ENCODE measurements at regions not wholly inside any gene's neighbourhood (a gene's known extent, or its start where the extent isn't known, plus 50 kb on each side); places are given as distances from the start of the nearest gene placed in this dataset.

- WGBS, 2 donors, result 46 to 55% methylated on average over 2 of the region's 2 CpGs
- no peak overlapping the region for H3K27ac ChIP-seq
Observed at GRCh38 chr5:8826508-8826907, 719.4 kb downstream of the SEMA5A start.

GRCh38 chr5:8827696-8828095, 718.2 kb downstream of the SEMA5A start:
- no peak overlapping the region for H3K4me3 ChIP-seq
- WGBS, 2 donors, result 51 to 61% methylated on average over 4 of the region's 4 CpGs
- intact Hi-C loops (cut with DNase I; ENCODE audit: low total_unique reads), result no loop called here
- H3K27ac ChIP-seq, result no peak overlapping the region
- DNase-seq, result no peak
- H3K9me3 ChIP-seq, result no peaks in the 10 kb centered on the region
- no peak for TF ChIP-seq CTCF (IDR thresholded peaks at IDR 0.05)
- TF ChIP-seq POLR2A (IDR thresholded peaks at IDR 0.05), result no peak
- no peaks in the 10 kb centered on the region for H3K4me1 ChIP-seq
- H3K36me3 ChIP-seq (ENCODE audit: low read depth, missing control alignments), result no peaks in the 10 kb centered on the region
- no peaks in the 10 kb centered on the region for H3K27me3 ChIP-seq

More at GRCh38 chr5:8826508-8826907, 719.4 kb downstream of the SEMA5A start:
- Histone ChIP-seq H3K36me3 (ENCODE audit: low read depth, missing control alignments) (no peaks in the 10 kb centered on the region), H3K4me3 (no peak overlapping the region), H3K4me1 (no peaks in the 10 kb centered on the region), H3K9me3 (no peaks in the 10 kb centered on the region), H3K27me3 (no peaks in the 10 kb centered on the region)
- TF ChIP-seq CTCF (IDR thresholded peaks at IDR 0.05), result no peak
- intact Hi-C loops (cut with DNase I; ENCODE audit: low total_unique reads), result no loop called here
- no peak for DNase-seq

GRCh38 chr5:8828596-8829322, 717.1 kb downstream of the SEMA5A start:
- intact Hi-C loops (cut with DNase I; ENCODE audit: low total_unique reads), result no loop called here
- TF ChIP-seq CTCF (IDR thresholded peaks at IDR 0.05), result no peak
- WGBS, 2 donors, result 97 to 100% methylated on average over 1 to 2 of the region's 2 CpGs
- Histone ChIP-seq H3K27ac (no peak overlapping the region), H3K4me3 (no peak overlapping the region), H3K9me3 (no peaks in the 10 kb centered on the region), H3K4me1 (no peaks in the 10 kb centered on the region), H3K36me3 (ENCODE audit: low read depth, missing control alignments) (no peaks in the 10 kb centered on the region), H3K27me3 (no peaks in the 10 kb centered on the region)
- no peak for DNase-seq

GRCh38 chr5:8829323-8830029, 716.4 kb downstream of the SEMA5A start:
- intact Hi-C loops (cut with DNase I; ENCODE audit: low total_unique reads), result no loop called here
- Histone ChIP-seq H3K36me3 (ENCODE audit: low read depth, missing control alignments) (no peaks in the 10 kb centered on the region), H3K4me1 (no peaks in the 10 kb centered on the region), H3K27ac (no peak overlapping the region), H3K4me3 (no peak overlapping the region), H3K9me3 (no peaks in the 10 kb centered on the region), H3K27me3 (no peaks in the 10 kb centered on the region)
- TF ChIP-seq CTCF (IDR thresholded peaks at IDR 0.05), result no peak
- TF ChIP-seq POLR2A (IDR thresholded peaks at IDR 0.05), result no peak
- no peak for DNase-seq

- Histone ChIP-seq H3K27me3 (no peaks in the 10 kb centered on the region), H3K4me1 (no peaks in the 10 kb centered on the region), H3K27ac (no peak overlapping the region), H3K36me3 (ENCODE audit: low read depth, missing control alignments) (no peaks in the 10 kb centered on the region), H3K4me3 (no peak overlapping the region), H3K9me3 (no peaks in the 10 kb centered on the region)
- no peak for TF ChIP-seq CTCF (IDR thresholded peaks at IDR 0.05)
- TF ChIP-seq POLR2A (IDR thresholded peaks at IDR 0.05), result no peak
- WGBS, 2 donors, result 82 to 88% methylated on average over 3 of the region's 3 CpGs
- no peak for DNase-seq
- intact Hi-C loops (cut with DNase I; ENCODE audit: low total_unique reads), result no loop called here
Observed at GRCh38 chr5:8831251-8831650, 714.6 kb downstream of the SEMA5A start.
